ENCODE measurements at regions not wholly inside any gene's neighbourhood (a gene's known extent, or its start where the extent isn't known, plus 50 kb on each side); places are given as distances from the start of the nearest gene placed in this dataset.

DNA sequence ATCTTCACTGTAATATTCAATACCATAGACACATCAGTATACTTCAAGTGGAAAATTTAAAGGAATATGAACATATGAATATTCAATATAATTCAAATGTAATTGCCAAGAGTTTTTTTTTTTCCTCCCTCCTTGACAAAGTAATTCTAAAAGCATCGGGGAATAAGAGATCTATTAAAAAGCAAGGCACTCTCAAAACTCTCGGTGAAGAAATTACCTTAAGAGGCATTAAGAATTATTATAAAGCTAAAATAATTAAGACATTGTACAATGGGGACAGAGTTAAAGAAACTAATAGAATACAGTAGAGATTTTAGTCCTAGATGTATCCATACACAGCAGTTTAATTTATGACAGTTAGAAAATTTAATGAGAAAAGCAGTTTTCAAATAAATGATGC is 390.0 kb upstream of the SLC8A1 start:
- Histone ChIP-seq H3K79me2 (ENCODE audit: control insufficient read depth, insufficient read depth, low read length) (no peaks in the 10 kb centered on the region), H3K4me1 (ENCODE audit: control insufficient read depth, extremely low read depth, insufficient read depth, low read length) (no peaks in the 10 kb centered on the region), H3K36me3 (ENCODE audit: control insufficient read depth, insufficient read depth, low read length) (no peaks in the 10 kb centered on the region), H3K4me3 (replicated peaks in 1 of 4; ENCODE audit: control extremely low read depth in 1 of 4, insufficient read depth in 1 of 4, low read depth in 3 of 4, low read length in 4 of 4) (no peak overlapping the region), H3K27ac (ENCODE audit: insufficient read depth, low read length) (no peak overlapping the region), H3K9me3 (ENCODE audit: control insufficient read depth, insufficient read depth, low read depth, low read length) (no peaks in the 10 kb centered on the region), H4K20me1 (ENCODE audit: control insufficient read depth, extremely low read depth, insufficient read depth, low read length) (no peaks in the 10 kb centered on the region), H3K9ac (ENCODE audit: insufficient read depth, low read length) (no peak overlapping the region), H3K4me2 (ENCODE audit: extremely low read depth, insufficient read depth, low read length) (no peak overlapping the region), H3K27me3 (ENCODE audit: control insufficient read depth, insufficient read depth, low read length) (no peaks in the 10 kb centered on the region), H2AFZ (ENCODE audit: low read length) (no peak overlapping the region)
- no peak for TF ChIP-seq EZH2 (IDR thresholded peaks at IDR 0.05; ENCODE audit: low read length, missing control alignments)
- TF ChIP-seq, protein P1, sequence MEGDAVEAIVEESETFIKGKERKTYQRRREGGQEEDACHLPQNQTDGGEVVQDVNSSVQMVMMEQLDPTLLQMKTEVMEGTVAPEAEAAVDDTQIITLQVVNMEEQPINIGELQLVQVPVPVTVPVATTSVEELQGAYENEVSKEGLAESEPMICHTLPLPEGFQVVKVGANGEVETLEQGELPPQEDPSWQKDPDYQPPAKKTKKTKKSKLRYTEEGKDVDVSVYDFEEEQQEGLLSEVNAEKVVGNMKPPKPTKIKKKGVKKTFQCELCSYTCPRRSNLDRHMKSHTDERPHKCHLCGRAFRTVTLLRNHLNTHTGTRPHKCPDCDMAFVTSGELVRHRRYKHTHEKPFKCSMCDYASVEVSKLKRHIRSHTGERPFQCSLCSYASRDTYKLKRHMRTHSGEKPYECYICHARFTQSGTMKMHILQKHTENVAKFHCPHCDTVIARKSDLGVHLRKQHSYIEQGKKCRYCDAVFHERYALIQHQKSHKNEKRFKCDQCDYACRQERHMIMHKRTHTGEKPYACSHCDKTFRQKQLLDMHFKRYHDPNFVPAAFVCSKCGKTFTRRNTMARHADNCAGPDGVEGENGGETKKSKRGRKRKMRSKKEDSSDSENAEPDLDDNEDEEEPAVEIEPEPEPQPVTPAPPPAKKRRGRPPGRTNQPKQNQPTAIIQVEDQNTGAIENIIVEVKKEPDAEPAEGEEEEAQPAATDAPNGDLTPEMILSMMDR (conservative IDR thresholded peaks at IDR 0.05 in 1 of 2, IDR thresholded peaks at IDR 0.05 in 1 of 2; ENCODE audit: low read depth in 1 of 2, low read length in 2 of 2): no peak
- DNase-seq (ENCODE audit: low read depth in 2 of 2): no peak

DNA sequence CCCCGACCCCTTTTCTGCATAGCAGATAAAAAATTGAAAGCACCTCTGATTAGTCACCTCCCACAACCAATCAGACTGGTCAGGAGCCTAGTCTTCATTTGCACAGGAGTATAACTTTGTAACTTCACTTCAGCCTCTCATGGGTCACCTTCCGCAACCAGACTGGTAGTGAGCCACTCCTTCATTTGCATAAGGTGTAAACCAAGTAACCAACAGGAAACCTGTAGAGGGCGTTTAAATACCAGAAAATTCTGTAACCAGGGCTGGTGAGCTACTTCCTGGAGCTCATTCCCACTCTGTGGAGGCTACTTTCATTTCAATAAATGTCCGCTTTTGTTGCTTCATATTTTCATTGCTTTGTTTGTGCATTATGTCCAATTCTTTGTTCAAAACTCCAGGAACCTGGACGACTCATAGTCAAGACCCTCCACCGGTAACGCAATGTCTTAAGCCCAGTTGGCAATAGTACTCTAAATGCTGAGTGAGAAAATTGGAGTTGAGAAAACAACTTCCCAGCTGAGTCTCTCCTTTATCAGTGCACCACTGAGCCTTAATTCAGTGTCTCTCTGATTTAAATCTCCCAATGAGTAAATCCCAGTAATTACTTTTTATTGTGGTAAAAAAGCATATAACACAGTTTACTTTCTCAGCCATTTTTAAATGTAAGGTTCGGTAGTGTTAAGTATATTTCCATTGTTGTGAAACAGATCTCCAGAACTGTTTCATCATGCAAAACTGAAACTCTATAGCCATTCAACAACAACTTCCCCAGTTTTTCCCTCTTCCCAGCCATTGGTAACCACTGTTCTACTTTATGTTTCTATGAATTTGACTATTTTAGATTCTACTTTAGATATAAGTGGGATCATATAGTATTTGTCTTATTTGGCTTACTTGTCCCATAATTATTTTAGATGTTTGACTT is 392.7 kb upstream of the SLC8A1 start:
- Histone ChIP-seq H3K4me1 (ENCODE audit: control insufficient read depth, extremely low read depth, insufficient read depth, low read length) (no peaks in the 10 kb centered on the region), H3K36me3 (ENCODE audit: control insufficient read depth, insufficient read depth, low read length) (no peaks in the 10 kb centered on the region), H3K27me3 (ENCODE audit: control insufficient read depth, insufficient read depth, low read length) (no peaks in the 10 kb centered on the region), H3K4me3 (replicated peaks in 1 of 4; ENCODE audit: control extremely low read depth in 1 of 4, insufficient read depth in 1 of 4, low read depth in 3 of 4, low read length in 4 of 4) (no peak overlapping the region), H2AFZ (ENCODE audit: low read length) (no peak overlapping the region), H3K79me2 (ENCODE audit: control insufficient read depth, insufficient read depth, low read length) (no peaks in the 10 kb centered on the region), H3K4me2 (ENCODE audit: extremely low read depth, insufficient read depth, low read length) (no peak overlapping the region), H4K20me1 (ENCODE audit: control insufficient read depth, extremely low read depth, insufficient read depth, low read length) (no peaks in the 10 kb centered on the region), H3K9me3 (ENCODE audit: control insufficient read depth, insufficient read depth, low read depth, low read length) (no peaks in the 10 kb centered on the region), H3K9ac (ENCODE audit: insufficient read depth, low read length) (no peak overlapping the region), H3K27ac (ENCODE audit: insufficient read depth, low read length) (no peak overlapping the region)
- DNase-seq (ENCODE audit: low read depth in 2 of 2): peak in 1 of 2 donors; percentile 11
- TF ChIP-seq, protein P1 (conservative IDR thresholded peaks at IDR 0.05 in 1 of 2, IDR thresholded peaks at IDR 0.05 in 1 of 2; ENCODE audit: low read depth in 1 of 2, low read length in 2 of 2): peak in 1 of 2 donors; percentile 9
- TF ChIP-seq EZH2 (IDR thresholded peaks at IDR 0.05; ENCODE audit: low read length, missing control alignments): no peak

- Histone ChIP-seq H2AFZ (ENCODE audit: low read length) (no peak overlapping the region), H3K9me3 (ENCODE audit: control insufficient read depth, insufficient read depth, low read depth, low read length) (no peaks in the 10 kb centered on the region), H3K4me2 (ENCODE audit: extremely low read depth, insufficient read depth, low read length) (no peak overlapping the region), H3K27me3 (ENCODE audit: control insufficient read depth, insufficient read depth, low read length) (no peaks in the 10 kb centered on the region), H4K20me1 (ENCODE audit: control insufficient read depth, extremely low read depth, insufficient read depth, low read length) (no peaks in the 10 kb centered on the region), H3K79me2 (ENCODE audit: control insufficient read depth, insufficient read depth, low read length) (no peaks in the 10 kb centered on the region), H3K36me3 (ENCODE audit: control insufficient read depth, insufficient read depth, low read length) (no peaks in the 10 kb centered on the region), H3K27ac (ENCODE audit: insufficient read depth, low read length) (no peak overlapping the region), H3K4me1 (ENCODE audit: control insufficient read depth, extremely low read depth, insufficient read depth, low read length) (no peaks in the 10 kb centered on the region), H3K9ac (ENCODE audit: insufficient read depth, low read length) (no peak overlapping the region), H3K4me3 (replicated peaks in 1 of 4; ENCODE audit: control extremely low read depth in 1 of 4, insufficient read depth in 1 of 4, low read depth in 3 of 4, low read length in 4 of 4) (no peak overlapping the region)
- TF ChIP-seq, protein P1 (conservative IDR thresholded peaks at IDR 0.05 in 1 of 2, IDR thresholded peaks at IDR 0.05 in 1 of 2; ENCODE audit: low read depth in 1 of 2, low read length in 2 of 2): no peak
- TF ChIP-seq EZH2 (IDR thresholded peaks at IDR 0.05; ENCODE audit: low read length, missing control alignments): no peak
- DNase-seq (ENCODE audit: low read depth in 2 of 2): no peak
These were observed 399.8 kb upstream of the SLC8A1 start for GRCh38 chr2:40851661-40852060.

All from fibroblast of lung (primary cell).